Activated CD4-positive, alpha-beta T cell treated with anti-CD3 and anti-CD28 coated beads, Interleukin-2, amount 50 U/mL, for 48 hours (primary cell): ENCODE measurements at regions not wholly inside any gene's neighbourhood (a gene's known extent, or its start where the extent isn't known, plus 50 kb on each side); places are given as distances from the start of the nearest gene placed in this dataset.
"Not testable (repeated sequence)": the region's sequence is repeated elsewhere in the genome, so short reads cannot be mapped to it uniquely, and the experiment has no call there.

ENCODE experiments used
- DNase-seq, 2 experiments: peaks; one replicate each; pipeline ENCODE4 v3.0.0-alpha.2; 2020

DNA sequence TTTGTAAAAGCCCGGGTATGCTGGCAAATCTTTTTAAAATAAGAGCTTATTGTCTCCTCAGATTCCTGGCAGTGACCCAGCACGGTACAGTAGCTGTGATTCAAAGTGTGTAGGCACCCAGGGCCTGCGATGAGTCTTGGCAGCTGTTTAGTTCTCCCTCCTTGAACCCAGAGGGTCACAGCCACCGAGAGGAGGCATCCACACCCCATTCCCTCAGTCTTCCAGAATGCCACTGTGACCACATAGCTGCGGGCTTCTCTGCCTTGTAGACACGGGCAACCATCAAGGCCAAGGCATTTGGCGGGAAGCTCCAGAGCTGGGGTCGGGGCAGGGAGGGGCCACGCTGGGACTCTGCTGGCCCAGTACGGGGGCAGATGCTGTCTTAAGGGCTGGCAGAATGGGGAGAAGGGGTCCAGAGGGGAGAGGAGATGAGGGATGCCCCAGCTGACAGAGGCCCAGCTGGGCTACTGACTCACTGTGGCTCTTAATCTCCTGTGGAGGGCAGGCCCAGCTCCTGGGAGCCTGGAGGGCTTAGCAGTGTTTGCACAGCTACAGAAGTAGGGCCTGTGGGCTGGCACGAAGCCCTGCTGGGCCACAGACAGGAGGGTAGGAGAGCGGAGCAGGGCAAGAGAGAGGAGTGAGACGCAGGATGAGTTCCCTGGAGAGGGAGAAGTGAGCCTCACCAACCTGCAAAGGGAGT lies 68.8 kb upstream of the DLG1 start:
- DNase-seq: no peak

DNA sequence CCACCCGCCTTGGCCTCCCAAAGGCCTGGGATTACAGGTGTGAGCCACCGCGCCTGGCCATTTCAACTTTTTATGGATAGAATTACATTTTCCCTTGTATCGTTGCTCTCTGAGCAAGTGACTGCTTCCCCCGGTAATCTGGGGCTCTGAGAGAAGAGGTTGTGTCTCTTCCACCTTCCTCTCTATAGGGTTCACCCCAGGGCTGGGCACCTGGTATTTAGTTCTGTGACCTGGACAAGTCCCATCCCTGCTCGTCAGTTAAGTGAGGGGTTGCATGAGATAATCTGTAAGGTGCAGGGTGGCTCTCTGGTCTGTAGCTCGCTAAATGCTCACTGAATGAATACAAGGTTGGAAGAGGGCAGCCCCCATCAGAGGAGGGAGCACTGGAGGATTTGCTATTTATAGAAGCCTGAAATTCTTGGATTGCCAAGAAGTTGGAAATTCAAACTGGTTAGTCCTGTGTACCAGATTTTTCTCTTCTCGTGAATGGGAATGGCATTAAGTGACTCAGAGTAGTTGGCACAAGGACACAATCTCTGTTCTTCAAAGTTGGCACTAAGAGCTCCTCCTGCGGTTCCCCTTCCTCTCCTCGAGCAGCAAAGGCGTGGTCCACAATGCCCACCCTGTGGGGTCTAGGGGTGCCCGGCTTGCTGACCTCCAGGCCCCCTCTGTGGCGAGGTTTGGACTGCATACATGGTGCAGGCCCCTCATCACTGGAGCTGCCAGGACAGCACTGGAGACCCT lies 68.1 kb upstream of the DLG1 start:
- no peak for DNase-seq

DNA sequence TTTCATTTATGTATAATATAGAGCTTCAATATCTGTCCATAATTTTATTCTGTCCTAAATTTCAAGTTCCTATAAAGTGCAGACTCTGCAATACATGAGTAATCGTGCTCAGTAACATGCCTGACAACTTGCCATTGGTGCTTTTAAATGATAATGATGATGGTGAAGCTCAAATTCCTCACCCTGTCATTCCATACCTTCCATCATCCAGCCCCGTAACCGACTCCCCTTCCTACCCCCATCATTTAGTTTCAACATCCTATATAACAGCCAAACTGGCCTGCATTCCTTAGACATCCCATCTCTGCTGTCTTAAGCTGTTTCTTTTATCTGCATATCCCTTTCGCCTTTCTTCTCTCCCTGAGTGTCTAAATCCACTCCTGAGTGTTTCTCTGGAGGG lies 67.2 kb upstream of the DLG1 start:
- no peak for DNase-seq

DNA sequence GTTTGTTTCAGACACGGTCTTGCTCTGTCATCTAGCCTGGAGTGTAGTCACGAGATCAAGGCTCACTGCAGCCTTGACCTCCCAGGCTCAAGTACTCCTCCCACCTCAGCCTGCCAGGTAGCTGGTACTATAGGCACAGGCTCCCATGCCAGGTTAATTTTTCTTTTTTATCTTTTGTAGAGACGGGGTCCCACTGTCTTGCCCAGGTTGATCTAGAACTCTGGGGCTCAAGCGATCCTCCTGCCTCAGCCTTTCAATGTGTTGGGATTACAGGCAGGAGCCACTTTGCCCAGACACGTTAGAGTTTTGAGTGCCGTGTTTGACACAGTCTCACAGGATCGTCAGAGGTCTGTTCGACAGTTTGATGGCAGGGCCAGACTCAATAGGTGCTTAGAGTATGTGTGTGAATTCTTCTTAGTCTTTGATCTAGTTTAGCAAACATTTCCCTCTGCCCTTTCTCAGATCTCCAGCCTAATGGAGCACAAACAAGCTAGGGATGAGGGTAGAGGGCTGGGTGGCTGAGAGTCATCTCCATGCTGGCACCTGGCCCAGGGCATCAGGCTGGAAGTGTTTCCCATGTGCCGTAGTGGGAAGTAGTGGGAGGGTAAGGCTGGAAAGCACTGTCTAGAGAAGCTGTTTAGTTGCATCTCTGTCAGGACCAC lies 66.1 kb upstream of the DLG1 start:
- no peak for DNase-seq

DNA sequence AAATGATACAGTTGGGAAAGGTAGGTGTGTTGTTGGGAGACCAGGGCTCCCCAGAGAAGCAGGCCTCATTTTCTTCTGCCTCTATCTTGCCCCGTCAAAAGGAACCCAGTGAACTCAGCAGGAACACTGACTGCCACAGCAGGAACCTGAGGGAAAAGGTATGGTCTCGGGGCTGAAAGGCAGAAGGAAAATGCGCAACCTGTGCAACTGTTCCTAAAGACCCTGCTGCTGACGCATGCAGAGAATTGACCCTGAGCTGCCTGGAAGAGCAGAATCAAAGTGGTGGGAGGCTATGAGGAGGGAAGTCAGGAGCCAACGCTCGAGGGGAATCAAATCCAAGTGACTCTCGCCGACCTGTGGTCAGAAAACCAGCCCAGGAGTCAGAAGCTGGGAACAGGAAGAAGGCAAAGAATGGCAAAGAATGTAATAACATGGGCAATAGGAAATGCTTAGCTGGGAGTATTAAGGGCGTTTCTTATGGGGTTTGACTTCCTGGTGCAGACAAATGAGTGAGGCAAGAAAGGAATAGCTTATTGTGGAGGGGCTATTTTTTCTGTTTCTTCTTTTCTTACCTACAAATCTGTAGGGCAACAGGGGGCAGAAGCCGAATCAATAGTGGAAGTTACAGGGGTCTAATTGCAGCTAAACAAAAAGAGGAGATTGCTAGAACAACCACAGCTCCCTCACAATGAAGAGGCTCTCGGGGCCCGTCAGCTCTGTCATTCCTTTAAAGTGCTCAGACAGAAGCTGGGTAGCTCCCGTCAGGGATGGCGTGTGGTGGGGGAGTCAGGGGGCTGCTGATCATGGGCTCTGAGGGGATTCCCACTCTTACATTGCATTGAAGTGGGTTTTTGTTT lies 65.4 kb upstream of the DLG1 start:
- no peak for DNase-seq

DNA sequence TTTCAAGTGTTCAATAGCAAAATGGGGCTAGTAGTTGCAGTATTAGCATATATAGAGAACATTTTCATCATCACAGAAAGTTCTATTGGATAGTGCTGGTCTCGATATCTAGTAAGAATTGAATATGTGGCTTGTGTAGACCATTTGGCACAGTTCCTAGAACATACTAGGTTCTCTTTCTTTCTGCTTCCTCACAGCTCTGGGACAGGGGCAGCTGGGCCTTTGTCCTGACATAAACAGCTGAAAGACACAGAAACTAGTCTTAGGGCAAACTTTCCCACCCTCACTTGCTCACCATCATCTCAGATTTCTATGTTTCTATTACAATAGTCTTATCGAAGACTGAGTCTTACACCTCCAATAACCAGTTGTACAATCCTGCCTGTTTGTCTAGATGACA lies 63.7 kb upstream of the DLG1 start:
- no peak for DNase-seq

DNA sequence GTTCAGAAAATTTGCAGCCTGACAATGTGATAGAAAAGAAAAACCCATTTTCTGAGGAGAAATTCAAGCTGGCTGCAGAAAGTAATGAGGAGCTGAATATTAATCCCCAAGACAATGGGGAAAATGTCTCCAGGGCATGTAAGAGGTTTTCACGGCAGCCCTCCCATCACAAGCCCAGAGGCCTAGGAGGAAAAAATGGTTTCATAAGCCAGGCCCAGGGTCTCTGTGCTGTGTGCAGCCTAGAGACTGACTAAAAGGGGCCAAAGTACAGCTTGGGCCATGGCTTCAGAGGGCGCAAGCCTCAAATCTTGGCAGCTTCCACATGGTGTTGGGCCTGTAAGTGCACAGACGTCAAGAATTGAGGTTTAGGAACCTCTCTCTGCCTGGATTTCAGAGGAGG lies 61.7 kb upstream of the DLG1 start:
- not testable (repeated sequence) for DNase-seq

DNA sequence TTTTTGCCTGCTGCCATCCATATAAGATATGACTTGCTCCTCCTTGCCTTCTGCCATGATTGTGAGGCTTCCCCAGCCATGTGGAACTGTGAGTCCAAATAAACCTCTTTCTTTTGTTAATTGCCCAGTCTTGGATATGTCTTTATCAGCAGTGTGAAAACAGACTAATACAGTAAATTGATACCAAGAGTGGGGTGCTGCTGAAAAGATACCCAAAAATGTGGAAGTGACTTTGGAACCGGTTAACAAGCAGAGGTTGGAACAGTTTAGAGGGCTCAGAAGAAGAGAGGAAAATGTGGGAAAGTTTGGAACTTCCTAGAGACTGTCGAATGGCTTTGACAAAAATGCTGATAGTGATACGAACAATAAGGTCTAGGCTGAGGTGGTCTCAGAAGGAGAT lies 61.1 kb upstream of the DLG1 start:
- DNase-seq: not testable (repeated sequence)

DNA sequence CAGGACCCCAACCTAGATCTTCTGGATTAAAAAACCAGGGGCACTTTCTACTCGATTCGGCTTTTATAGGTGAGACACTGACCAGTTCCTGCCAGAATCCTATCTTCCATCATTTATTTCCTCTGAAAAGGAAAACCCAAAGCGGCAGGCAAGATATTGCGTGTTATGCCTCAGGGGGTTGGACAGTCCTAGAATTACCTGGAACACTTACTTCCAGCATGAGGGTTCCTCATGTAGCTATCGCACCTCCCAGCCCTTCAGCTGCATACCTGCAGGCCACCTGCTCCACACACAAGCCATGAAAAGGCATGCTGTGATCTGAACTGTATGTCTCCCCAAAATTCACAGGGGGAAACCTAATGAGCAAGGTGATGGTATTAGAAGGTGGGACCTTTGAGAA lies 58.3 kb upstream of the DLG1 start:
- DNase-seq: no peak

DNA sequence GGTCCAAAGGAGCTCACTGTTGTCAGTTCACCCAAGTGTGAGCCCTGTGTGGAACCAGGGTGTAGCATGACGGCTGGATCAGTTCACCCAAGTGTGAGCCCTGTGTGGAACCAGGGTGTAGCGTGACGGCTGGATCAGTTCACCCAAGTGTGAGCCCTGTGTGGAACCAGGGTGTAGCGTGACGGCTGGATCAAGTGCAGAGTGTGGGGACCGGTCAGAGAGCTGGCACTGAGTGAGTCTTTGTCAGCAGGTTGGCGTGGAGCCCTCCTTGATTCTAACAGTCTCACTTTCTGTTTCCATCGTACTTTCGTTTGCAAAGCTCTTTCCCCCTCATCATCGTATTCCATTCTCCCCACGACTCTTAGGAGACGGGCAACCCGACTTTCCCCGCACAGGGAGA lies 57.9 kb upstream of the DLG1 start:
- DNase-seq: no peak

DNA sequence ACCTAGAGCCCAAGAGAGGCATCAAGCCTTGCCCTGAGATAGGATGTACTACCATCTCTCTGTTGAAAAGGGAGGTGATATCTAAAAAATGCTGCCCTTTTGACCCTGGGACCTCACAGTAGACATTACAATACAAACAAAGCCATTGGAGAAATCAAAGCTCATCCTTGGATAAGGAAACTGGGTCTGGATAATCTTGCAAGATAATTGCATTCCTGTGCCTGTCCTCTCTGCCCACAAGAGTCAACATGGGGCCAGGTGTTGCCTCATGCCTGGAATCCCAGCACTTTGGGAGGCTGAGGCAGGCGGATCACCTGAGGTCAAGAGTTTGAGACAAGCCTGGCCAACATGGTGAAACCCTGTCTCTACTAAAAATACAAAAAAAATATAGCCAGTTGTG lies 57.3 kb upstream of the DLG1 start:
- DNase-seq: no peak

DNA sequence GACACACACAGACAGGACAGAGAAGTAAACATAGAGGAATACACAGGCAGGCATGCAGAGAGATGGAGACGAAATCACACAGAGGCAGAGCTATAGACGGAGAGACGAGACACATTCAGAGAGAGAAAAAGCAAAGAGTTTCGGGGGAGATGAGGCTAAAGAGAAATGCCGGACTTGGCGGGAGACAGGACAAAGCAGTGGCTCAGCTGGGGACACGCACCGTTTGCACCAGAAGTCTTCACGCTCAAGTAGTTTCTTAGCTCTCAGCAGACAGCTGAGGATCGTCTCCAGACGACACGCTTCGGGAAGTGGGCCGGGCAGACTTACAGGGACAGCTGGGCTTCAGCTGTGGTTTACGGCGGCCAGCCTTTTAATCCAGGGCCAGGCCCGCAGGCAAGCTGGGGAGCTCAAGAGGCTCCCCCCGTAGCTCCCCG lies 56.2 kb upstream of the DLG1 start:
- no peak for DNase-seq

DNA sequence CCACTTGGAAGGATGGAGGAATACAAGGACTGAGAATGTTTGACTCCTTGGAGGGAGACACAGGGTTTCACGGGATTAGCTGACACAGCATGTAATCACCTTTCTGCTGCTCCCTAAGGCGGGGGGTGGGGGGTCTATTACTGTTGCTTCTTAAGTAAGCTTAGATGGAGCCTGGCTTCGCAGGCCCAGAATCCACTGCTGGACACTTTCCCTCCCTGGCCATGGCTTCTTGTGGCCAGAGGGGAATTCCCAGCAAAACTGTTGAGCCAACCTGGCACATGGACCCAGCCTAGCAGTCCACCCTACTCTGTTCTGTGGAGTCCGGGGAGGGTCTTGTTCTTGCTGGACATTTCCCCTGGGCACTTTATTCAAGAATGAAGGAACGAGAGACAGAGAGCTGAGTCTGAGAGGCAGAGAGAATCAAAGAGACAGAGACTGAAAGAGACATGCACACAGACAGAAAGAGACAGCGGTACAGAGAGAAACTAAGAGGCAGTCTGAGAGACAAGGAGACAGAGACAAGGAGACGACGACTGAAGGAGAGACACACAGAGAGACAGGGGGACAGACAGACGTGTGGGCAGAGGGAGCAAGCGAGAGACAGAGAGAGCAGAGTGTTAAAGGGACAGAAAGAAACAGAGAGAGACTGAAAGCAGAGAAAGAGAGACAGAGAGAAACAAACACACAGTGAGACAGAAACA lies 55.6 kb upstream of the DLG1 start:
- no peak for DNase-seq

DNA sequence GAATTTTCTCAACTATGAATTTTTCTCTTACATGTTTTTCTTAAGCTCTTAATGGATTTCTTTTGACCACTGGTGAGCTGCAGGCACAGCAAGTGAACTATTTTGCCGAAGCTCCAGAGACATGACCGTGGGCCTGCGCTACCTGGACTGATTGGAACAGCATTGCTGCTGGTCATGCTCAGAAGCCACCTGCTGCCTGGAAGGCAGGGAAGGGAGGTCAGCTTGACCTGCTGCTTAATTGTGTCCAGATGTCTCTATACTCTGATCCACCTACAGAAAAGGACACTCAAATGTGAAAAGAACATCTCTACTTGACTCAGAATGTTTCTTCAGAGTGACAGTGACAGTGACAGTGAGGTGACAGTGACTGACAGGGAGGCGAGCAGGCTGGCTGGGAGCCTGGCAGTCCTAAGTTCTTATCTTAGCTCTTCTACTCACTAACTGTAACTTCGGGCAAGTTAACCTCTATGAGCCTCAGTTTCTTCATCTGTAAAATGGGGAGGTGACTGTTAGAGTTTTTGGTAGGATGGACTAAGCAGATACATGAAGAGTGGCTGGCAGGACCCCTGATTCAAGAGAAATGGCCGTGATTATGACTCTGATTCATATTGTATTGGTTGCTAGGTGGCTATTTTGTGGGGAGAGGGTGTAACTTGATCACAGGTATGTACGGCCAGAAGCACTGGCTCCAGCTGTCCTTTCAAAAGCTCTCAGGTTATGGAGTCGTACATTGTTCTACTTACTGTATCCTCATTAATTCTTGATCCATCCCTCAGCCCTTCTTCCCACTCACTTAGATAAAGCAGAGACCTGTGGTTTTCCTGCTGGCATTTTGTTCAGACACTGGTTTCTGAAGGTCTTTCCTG lies 54.8 kb upstream of the DLG1 start:
- DNase-seq: no peak

DNA sequence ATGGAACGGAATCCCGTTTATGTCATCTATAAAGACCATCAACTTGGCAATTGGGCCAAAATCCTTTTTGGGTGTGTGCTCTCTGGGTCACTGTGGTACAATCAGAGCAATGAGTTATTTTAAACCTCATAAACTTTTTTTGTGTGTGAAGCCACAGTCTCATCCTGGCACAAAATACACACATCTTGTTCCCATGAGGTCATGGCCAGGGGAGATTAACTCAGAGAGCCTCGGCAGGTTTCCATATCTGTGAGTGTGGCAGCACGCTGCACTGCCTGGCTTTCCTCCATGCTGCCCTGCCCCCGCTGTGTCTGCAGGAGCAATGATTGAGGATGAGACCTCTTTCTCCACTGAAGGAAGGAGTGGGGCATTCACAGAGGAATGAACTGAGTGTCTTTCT lies 54.0 kb upstream of the DLG1 start:
- no peak for DNase-seq

DNA sequence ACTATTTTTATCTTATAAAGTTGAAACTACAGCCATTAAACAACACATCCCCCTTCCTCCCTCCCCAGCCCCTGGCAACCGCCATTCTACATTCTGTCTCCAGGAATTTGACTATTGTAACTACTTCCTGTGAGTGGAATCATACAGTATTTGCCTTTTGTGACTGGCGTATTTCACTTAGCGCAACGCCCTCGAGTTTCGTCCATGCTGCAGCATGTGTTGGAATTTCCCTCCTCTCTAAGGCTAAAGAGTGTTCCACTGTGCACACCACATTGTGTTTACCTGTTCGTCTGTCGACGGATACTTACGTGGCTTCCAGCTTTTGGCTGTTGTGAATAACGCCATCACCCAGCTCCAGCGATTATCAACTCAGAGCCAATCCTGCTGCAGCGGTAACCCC lies 52.0 kb upstream of the DLG1 start:
- no peak for DNase-seq

DNA sequence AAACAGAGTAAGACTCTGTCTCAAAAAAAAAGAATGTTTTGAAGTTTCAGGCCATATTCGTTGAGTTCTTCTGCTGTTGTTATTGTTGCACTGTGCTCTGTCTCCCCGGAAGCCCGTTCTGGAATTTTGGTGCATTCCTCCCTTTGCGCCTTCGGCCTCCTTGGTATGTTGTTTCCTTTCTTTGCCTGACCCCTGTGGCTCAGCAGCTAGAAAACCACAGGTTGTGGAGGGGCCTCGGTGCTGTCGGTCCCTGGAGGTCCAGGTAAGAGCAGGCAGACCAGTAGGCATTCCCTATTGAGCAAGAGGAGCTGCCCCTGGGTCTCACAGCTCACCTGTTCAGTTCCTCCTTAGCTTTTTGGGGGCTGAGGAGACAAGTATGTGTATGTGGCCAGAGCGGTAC lies 51.0 kb upstream of the DLG1 start:
- DNase-seq: no peak
